Endothelial cell of umbilical vein (primary cell): ENCODE measurements at regions not wholly inside any gene's neighbourhood (a gene's known extent, or its start where the extent isn't known, plus 50 kb on each side); places are given as distances from the start of the nearest gene placed in this dataset.

Source experiments
- BruUV-seq: library from RNA; stranded (reverse); fragments of 400-500 nt; replicated peaks from 2 replicates; lab custom pipeline; 2021; lab: Mats Ljungman, UMichigan
- CTCF ChIA-PET: fragments of 300-600, 350-600 bp; sonication (Branson Sonifier 250); formaldehyde crosslinking; loops from one replicate; lab custom pipeline; 2021; ENCODE audit warnings: antibody characterized with exemption, inconsistent platforms; lab: Charles Lee
- POLR2A ChIA-PET: fragments of 300-600, 350-600 bp; sonication (Branson Sonifier 250); formaldehyde crosslinking; loops from one replicate; lab custom pipeline; 2021; ENCODE audit warnings: antibody characterized with exemption, inconsistent platforms; lab: Charles Lee
- DNase-seq: peaks from one replicate; pipeline ENCODE4 v3.0.0-alpha.2; 2011; ENCODE audit warnings: low read depth, low spot score
- FAIRE-seq: peaks from 2 replicates; lab custom pipeline; 2011; peaks lifted over from hg19 to GRCh38; lab: Jason Lieb, UNC
- H2AFZ ChIP-seq: 2 replicates; pipeline ENCODE4 v1.6.0; 2012; ENCODE audit warnings: low read depth, low read length, control low read depth, inconsistent platforms
- H3K27ac ChIP-seq: 2 replicates; pipeline ENCODE4 v1.5.1; 2011; ENCODE audit warnings: low read depth, mild to moderate bottlenecking, control low read depth, low read length, moderate library complexity; ENCODE audit not compliant: insufficient read depth
- H3K27me3 ChIP-seq, 2 experiments: 2 replicates each; pipeline versions ENCODE4 v1.6.0 to v1.6.1; 2011; ENCODE audit warnings: low read length in 2 of 2, mixed read lengths in 1 of 2; ENCODE audit not compliant: control insufficient read depth in 2 of 2, insufficient read depth in 2 of 2
- H3K36me3 ChIP-seq, 2 experiments: 2 replicates in 1 of 2; 3 replicates in 1 of 2; pipeline ENCODE4 v1.5.1; 2011; ENCODE audit warnings: low read length in 2 of 2, mild to moderate bottlenecking in 1 of 2, moderate library complexity in 1 of 2; ENCODE audit not compliant: control insufficient read depth in 2 of 2, insufficient read depth in 2 of 2; ENCODE audit errors: extremely low read depth in 1 of 2
- H3K4me1 ChIP-seq: 3 replicates; pipeline ENCODE4 v1.5.1; 2011; ENCODE audit warnings: mild to moderate bottlenecking, low read length; ENCODE audit not compliant: control insufficient read depth, insufficient read depth; ENCODE audit errors: extremely low read depth
- H3K4me2 ChIP-seq: 2 replicates; pipeline ENCODE4 v1.6.1; 2011; ENCODE audit warnings: low read length, control low read depth, mixed read lengths; ENCODE audit not compliant: insufficient read depth
- H3K4me3 ChIP-seq, 3 experiments: fragments of 200-600 bp in 1 of 3; sonication (generic), shearing (Covaris generic) in 1 of 3; replicated peaks in 1 of 3; 2 replicates each; pipeline ENCODE4 v1.5.1; 2011 to 2016; ENCODE audit warnings: control low read depth in 3 of 3, low read length in 3 of 3, mild to moderate bottlenecking in 2 of 3, inconsistent platforms in 1 of 3, low read depth in 1 of 3, moderate library complexity in 1 of 3; ENCODE audit not compliant: insufficient read depth in 1 of 3
- H3K79me2 ChIP-seq: 2 replicates; pipeline ENCODE4 v1.6.0; 2012; ENCODE audit warnings: low read length, inconsistent platforms; ENCODE audit not compliant: control insufficient read depth, insufficient read depth
- H3K9ac ChIP-seq: replicated peaks from 2 replicates; pipeline ENCODE3; 2011; ENCODE audit warnings: low read length, control low read depth; ENCODE audit not compliant: insufficient read depth; ENCODE audit errors: extremely low read depth
- H3K9me1 ChIP-seq: replicated peaks from 3 replicates; pipeline ENCODE4 v1.6.0; 2011; ENCODE audit warnings: mild to moderate bottlenecking, low read length; ENCODE audit not compliant: control insufficient read depth, insufficient read depth; ENCODE audit errors: extremely low read depth
- H3K9me3 ChIP-seq: replicated peaks from 2 replicates; pipeline ENCODE4 v1.5.1; 2012; ENCODE audit warnings: low read length, inconsistent platforms; ENCODE audit not compliant: control insufficient read depth, insufficient read depth
- H4K20me1 ChIP-seq: replicated peaks from 2 replicates; pipeline ENCODE3; 2011; ENCODE audit warnings: mild to moderate bottlenecking, low read length; ENCODE audit not compliant: control insufficient read depth, insufficient read depth; ENCODE audit errors: extremely low read depth
- CTCF ChIP-seq, 2 donors: IDR thresholded peaks; 1 replicate in 1 of 2; 2 replicates in 1 of 2; pipeline ENCODE4 v1.5.1; 2011; ENCODE audit warnings: low read length in 2 of 2, mild to moderate bottlenecking in 2 of 2, moderate library complexity in 2 of 2, control low read depth in 1 of 2, inconsistent platforms in 1 of 2, low read depth in 1 of 2; ENCODE audit not compliant: insufficient read depth in 1 of 2; ENCODE audit errors: extremely low read depth in 1 of 2
- dilution Hi-C: fragments of 300-500 bp; cut with MboI; formaldehyde crosslinking; loops from one replicate; pipeline ENCODE4 v1.15.0; 2019; ENCODE audit warnings: low sequenced_read_pairs; ENCODE audit not compliant: extremely low pct_ligation_motif_present
- intact Hi-C: fragments of 100-400 bp; cut with micrococcal nuclease; formaldehyde crosslinking; loops from one replicate; pipeline ENCODE4 v1.10.0; 2022

- intact Hi-C loops, result loop anchor here (5.0 to 10.0 kb wide), 3 partner anchors 141 to 379 kb away; partner anchors contain the start of gene FBXO31
- Histone ChIP-seq H3K36me3 (no peaks in the 10 kb centered on the region), H3K4me3 (peak overlapping the region in 1 of 3 experiments; percentile 49), H3K27me3 (no peaks in the 10 kb centered on the region), H3K9ac (peak overlapping the region; percentile 51), H3K4me1 (peaks cover 47% of the 10 kb centered on the region), H3K9me1 (no peaks in the 10 kb centered on the region), H2AFZ (peak overlapping the region; percentile 52), H4K20me1 (no peaks in the 10 kb centered on the region), H3K9me3 (no peaks in the 10 kb centered on the region), H3K4me2 (peak overlapping the region; percentile 94), H3K79me2 (peaks cover 21% of the 10 kb centered on the region), H3K27ac (peak overlapping the region; percentile 49)
- POLR2A ChIA-PET, result interaction anchor here (1.6 to 1.8 kb wide), 2 partner anchors 495 to 497 kb away, joined by 3 to 6 read pairs; partner anchors contain the start of gene FOXC2
- no peak for TF ChIP-seq CTCF (IDR thresholded peaks at IDR 0.05; ENCODE audit: extremely low read depth in 1 of 2, insufficient read depth in 1 of 2, low read depth in 1 of 2, low read length in 2 of 2)
- peak; percentile 58 for DNase-seq
- dilution Hi-C loops, result no loop called here
- CTCF ChIA-PET, result interaction anchor here (0.5 to 5.7 kb wide), 20 partner anchors 9 to 495 kb away, joined by 3 to 283 read pairs (median 7); partner anchors contain the start of gene FOXC2
- no TSS peak for BruUV-seq
- FAIRE-seq, result no peak
These were observed 255.8 kb downstream of the C16orf95 start for GRCh38 chr16:87061243-87061920.
